OCI-LY3 (cell line): ENCODE measurements at regions not wholly inside any gene's neighbourhood (a gene's known extent, or its start where the extent isn't known, plus 50 kb on each side); places are given as distances from the start of the nearest gene placed in this dataset.

Experiments used
- H2AFZ ChIP-seq: fragments of 200-600, 300-600 bp; shearing (Covaris generic); 2 replicates; pipeline ENCODE4 v1.6.0; 2014; ENCODE audit warnings: antibody characterized with exemption, low read depth, low read length
- H3K27ac ChIP-seq: fragments of 200-600, 300-600 bp; sonication (generic); 2 replicates; pipeline ENCODE4 v1.5.1; 2014; ENCODE audit warnings: mild to moderate bottlenecking, low read length, moderate library complexity, mixed read lengths
- H3K27me3 ChIP-seq: fragments of 200-600, 300-600 bp; sonication (generic); 2 replicates; pipeline ENCODE4 v1.6.1; 2014; ENCODE audit warnings: low read depth, low read length, mixed read lengths
- H3K36me3 ChIP-seq: fragments of 200-600, 300-600 bp; sonication (generic); replicated peaks from 2 replicates; pipeline ENCODE3; 2014; ENCODE audit warnings: low read depth, low read length, mixed read lengths
- H3K4me1 ChIP-seq: fragments of 300-600, 200-600 bp; sonication (generic); 2 replicates; pipeline ENCODE4 v1.6.1; 2014; ENCODE audit warnings: low read length, mixed read lengths
- H3K4me2 ChIP-seq: fragments of 200-600, 300-600 bp; sonication (generic); 2 replicates; pipeline ENCODE4 v1.6.1; 2014; ENCODE audit warnings: low read length, mixed read lengths
- H3K4me3 ChIP-seq: fragments of 300-600, 200-600 bp; sonication (generic); 2 replicates; pipeline ENCODE4 v1.5.1; 2014; ENCODE audit warnings: antibody characterized with exemption, mild to moderate bottlenecking, low read length, moderate library complexity
- H3K79me2 ChIP-seq: fragments of 300-600, 200-600 bp; shearing (Covaris generic); 2 replicates; pipeline ENCODE4 v1.6.1; 2014; ENCODE audit warnings: mild to moderate bottlenecking, low read length, mixed read lengths
- H3K9ac ChIP-seq: fragments of 300-600, 200-600 bp; shearing (Covaris generic); 2 replicates; pipeline ENCODE4 v1.6.0; 2014; ENCODE audit warnings: mild to moderate bottlenecking, low read length, moderate library complexity
- H3K9me3 ChIP-seq: fragments of 200-600, 300-600 bp; shearing (Covaris generic); 2 replicates; pipeline ENCODE4 v1.6.1; 2014; ENCODE audit warnings: low read length, mixed read lengths; ENCODE audit not compliant: insufficient read depth
- H4K20me1 ChIP-seq: fragments of 200-600, 300-600 bp; sonication (generic); 2 replicates; pipeline ENCODE4 v1.6.1; 2016; ENCODE audit warnings: low read length, mixed read lengths; ENCODE audit not compliant: insufficient read depth
- EZH2phosphoT487 ChIP-seq: fragments of 200-600 bp; shearing (Covaris generic); IDR thresholded peaks from 2 replicates; pipeline ENCODE4 v1.6.1; 2018; ENCODE audit warnings: antibody characterized with exemption, mixed run types, low read depth
- TF ChIP-seq, protein P1 (sequence below): fragments of 200-600, 300-600 bp; sonication (generic); IDR thresholded peaks from 2 replicates; pipeline ENCODE4 v1.5.1; 2014; ENCODE audit warnings: antibody characterized with exemption, low read length, low read depth

DNA sequence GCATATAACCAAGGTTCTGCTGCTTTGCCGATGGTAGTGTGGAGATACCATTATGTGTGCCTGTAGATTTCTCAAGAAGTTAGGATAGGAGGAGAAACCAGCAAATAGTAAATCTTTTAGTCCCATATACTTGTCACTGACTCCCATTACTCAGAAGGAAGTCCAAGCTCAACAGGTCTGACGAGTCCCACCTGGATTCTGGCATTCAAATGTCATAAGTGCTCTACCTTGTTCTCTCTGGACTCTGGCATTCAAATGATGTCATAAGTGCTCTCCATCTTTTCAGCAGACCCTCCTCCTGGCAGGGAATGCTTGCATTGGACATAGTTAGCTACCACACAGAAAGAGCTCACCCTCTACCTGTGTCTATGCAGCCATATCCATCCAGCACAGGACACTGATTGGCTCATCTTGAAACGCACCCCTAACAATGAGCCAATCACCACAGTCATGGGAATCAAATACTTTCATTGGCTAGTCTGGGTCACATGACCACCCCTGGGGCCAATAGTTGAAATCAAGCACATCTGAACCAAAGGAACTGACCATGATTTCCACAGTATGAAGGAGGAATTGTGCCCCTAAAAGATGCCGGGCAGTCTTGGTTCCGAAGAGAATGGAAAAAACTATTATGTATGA is 205.0 kb upstream of the ADAMTS9 start:
- Histone ChIP-seq H3K9me3 (no peaks in the 10 kb centered on the region), H3K9ac (no peak overlapping the region), H3K4me2 (no peak overlapping the region), H2AFZ (no peak overlapping the region), H3K79me2 (no peaks in the 10 kb centered on the region), H3K27ac (no peak overlapping the region), H3K4me3 (no peak overlapping the region), H3K4me1 (no peaks in the 10 kb centered on the region), H3K36me3 (no peaks in the 10 kb centered on the region), H3K27me3 (no peaks in the 10 kb centered on the region; the same call in 1 of the 2 replicates), H4K20me1 (no peaks in the 10 kb centered on the region)
- no peak for TF ChIP-seq EZH2phosphoT487
- TF ChIP-seq, protein P1, sequence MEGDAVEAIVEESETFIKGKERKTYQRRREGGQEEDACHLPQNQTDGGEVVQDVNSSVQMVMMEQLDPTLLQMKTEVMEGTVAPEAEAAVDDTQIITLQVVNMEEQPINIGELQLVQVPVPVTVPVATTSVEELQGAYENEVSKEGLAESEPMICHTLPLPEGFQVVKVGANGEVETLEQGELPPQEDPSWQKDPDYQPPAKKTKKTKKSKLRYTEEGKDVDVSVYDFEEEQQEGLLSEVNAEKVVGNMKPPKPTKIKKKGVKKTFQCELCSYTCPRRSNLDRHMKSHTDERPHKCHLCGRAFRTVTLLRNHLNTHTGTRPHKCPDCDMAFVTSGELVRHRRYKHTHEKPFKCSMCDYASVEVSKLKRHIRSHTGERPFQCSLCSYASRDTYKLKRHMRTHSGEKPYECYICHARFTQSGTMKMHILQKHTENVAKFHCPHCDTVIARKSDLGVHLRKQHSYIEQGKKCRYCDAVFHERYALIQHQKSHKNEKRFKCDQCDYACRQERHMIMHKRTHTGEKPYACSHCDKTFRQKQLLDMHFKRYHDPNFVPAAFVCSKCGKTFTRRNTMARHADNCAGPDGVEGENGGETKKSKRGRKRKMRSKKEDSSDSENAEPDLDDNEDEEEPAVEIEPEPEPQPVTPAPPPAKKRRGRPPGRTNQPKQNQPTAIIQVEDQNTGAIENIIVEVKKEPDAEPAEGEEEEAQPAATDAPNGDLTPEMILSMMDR, result no peak

DNA sequence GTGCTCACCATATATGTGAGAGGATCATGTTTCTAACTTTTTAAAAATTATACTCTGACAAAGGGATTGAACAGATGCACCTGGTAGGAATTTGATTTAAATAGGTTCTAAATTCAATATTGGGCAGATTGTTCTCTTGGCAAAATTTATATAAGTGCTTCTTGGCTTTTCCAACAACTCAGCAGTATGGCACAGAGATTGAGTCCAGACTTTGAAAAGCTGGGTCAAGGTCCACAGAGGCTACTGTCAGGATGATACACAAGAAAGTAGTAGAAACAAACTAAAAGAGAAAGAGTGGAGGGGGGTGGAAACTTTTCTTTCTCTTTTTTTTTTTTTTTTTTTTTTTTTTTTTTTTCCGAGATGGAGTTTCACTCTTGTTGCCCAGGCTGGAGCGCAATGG is 203.2 kb upstream of the ADAMTS9 start:
- Histone ChIP-seq H3K9me3 (no peaks in the 10 kb centered on the region), H3K27ac (no peak overlapping the region), H3K79me2 (no peaks in the 10 kb centered on the region), H3K9ac (no peak overlapping the region), H3K4me2 (no peak overlapping the region), H3K36me3 (no peaks in the 10 kb centered on the region), H3K4me1 (no peaks in the 10 kb centered on the region), H4K20me1 (no peaks in the 10 kb centered on the region), H3K27me3 (no peaks in the 10 kb centered on the region; the same call in 1 of the 2 replicates), H3K4me3 (no peak overlapping the region), H2AFZ (no peak overlapping the region)
- no peak for TF ChIP-seq EZH2phosphoT487
- TF ChIP-seq, protein P1, result no peak

DNA sequence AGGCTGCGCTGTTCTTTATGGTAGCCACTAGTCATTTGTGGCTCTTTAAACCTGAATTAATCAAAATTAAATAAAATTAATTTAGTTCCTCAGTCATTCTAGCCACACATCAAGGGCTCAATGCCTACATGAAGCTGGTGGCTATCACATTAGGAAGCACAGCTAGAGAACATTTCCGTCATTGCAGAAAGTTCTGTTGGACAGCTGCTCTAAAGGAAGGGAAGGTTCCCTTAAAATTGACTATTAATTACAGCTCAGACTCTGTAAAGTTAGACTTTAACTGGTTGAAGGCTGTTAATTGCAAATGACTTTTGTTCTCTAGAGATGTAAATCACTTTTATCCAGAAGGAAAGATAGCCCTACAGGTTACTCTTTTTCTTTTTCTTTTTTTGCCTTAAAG is 202.7 kb upstream of the ADAMTS9 start:
- Histone ChIP-seq H3K9ac (no peak overlapping the region), H3K27me3 (no peaks in the 10 kb centered on the region; the same call in 1 of the 2 replicates), H3K4me1 (no peaks in the 10 kb centered on the region), H3K27ac (no peak overlapping the region), H4K20me1 (no peaks in the 10 kb centered on the region), H3K79me2 (no peaks in the 10 kb centered on the region), H3K4me2 (no peak overlapping the region), H3K36me3 (no peaks in the 10 kb centered on the region), H3K4me3 (no peak overlapping the region), H2AFZ (no peak overlapping the region), H3K9me3 (no peaks in the 10 kb centered on the region)
- TF ChIP-seq, protein P1, result no peak
- TF ChIP-seq EZH2phosphoT487, result no peak

DNA sequence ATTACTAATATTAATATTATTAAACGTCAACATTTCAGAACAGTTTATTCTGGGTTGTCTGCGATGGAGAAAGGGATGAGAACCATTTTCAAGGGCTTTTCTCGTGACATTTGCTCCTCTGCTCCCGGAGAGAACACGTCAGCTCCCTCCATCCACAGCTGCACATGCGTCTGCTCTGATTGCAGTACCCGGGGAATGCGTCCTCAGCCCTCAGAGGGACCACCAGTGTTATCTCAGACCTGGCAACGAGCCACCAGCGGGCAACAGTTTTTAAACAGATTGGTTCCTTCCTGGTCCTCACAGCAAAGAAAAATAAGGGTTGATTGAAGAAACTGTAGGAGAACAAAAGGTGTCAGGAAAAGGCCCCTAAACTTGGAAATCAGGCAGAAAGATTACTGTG is 202.2 kb upstream of the ADAMTS9 start:
- no peaks in the 10 kb centered on the region for H4K20me1 ChIP-seq
- no peaks in the 10 kb centered on the region for H3K9me3 ChIP-seq
- H3K4me1 ChIP-seq, result no peaks in the 10 kb centered on the region
- no peak overlapping the region for H3K4me3 ChIP-seq
- H3K79me2 ChIP-seq, result no peaks in the 10 kb centered on the region
- no peak overlapping the region for H3K27ac ChIP-seq
- no peaks in the 10 kb centered on the region for H3K36me3 ChIP-seq
- no peak overlapping the region for H2AFZ ChIP-seq
- no peak overlapping the region for H3K9ac ChIP-seq
- H3K27me3 ChIP-seq, result no peaks in the 10 kb centered on the region; the same call in 1 of the 2 replicates
- H3K4me2 ChIP-seq, result no peak overlapping the region
- TF ChIP-seq EZH2phosphoT487, result no peak
- TF ChIP-seq, protein P1, result no peak
